ENCODE measurements at regions not wholly inside any gene's neighbourhood (a gene's known extent, or its start where the extent isn't known, plus 50 kb on each side); places are given as distances from the start of the nearest gene placed in this dataset.
A peak's percentile ranks its signal among the peaks of the same experiment; 100 is the strongest.
"Not testable (repeated sequence)": the region's sequence is repeated elsewhere in the genome, so short reads cannot be mapped to it uniquely, and the experiment has no call there.

DNA sequence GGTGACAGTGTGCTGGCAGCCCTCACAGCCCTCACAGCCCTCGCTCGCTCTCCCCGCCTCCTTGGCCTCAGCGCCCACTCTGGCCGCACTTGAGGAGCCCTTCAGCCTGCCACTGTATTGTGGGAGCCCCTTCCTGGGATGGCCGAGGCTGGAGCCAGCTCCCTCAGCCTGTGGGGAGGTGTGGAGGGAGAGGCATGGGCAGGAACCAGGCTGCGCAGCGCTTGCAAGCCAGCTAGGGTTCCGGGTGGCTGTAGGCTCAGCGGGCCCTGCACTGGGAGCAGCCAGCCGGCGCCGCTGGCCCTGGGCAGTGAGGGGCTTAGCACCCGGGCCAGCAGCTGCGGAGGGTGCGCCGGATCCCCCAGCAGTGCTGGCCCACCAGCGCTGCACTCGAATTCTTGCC lies 177.0 kb downstream of the MSX2 start:
- DNase-seq: no peak

DNA sequence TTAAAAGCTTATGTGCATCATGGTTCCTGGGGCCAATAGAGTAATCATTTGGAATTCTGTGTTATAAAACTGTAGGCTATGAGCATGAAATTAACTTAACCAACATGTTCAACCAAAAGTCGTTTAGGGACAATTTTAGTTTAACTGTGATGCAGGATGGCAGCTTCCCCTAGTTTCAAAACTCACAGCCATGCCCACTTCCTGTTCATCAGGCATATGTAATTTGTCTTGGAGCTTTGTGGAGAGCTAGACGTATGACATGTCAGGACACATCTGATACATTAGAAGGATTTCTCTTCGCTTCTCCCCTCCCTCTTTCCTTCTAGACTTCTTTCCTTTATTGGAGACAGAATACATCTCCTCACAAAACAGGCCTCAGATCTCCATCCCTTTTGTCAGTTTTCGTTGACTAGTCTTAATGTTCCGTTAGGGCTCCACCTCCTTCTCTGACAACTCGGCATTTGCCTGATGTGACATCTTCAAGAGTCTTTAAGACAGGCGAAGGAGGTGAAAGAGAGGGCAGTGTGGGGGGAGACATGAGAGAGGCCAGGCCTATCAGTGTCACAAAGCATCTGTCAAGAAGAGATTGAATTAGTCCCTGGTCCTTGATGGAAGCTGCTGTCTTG lies 176.0 kb downstream of the MSX2 start:
- no peak for DNase-seq

DNA sequence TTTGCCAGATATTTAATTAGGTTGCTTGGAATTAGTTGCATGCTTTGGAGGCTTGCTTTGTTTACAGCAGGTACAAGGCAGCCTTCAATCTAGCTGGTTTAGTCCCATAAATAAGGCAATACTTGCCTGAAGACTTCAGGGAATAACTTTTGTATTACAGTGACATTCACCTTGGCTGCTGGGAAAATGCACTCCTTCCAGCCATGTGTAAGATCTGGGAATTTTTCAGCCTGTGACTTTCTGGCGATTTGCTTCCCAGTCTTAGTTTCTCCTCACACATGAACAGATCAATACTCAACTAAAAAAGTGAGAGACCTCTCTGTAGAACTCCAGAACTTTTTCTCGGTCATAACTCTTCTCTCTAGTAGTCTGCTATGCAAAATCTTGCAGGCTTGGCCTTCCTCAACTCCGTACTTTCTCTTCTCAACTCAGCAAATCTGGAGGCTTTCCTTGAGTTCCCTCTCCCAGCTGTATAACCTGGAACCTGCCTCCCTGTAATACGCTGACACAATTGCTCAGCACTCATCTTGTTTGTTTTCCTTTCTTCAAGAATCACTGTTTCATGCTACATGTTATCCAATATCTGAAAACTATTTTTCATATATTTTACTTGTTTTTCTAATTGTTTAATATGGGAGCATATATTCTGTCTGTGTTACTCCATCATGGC lies 173.0 kb downstream of the MSX2 start:
- no peak for DNase-seq

DNA sequence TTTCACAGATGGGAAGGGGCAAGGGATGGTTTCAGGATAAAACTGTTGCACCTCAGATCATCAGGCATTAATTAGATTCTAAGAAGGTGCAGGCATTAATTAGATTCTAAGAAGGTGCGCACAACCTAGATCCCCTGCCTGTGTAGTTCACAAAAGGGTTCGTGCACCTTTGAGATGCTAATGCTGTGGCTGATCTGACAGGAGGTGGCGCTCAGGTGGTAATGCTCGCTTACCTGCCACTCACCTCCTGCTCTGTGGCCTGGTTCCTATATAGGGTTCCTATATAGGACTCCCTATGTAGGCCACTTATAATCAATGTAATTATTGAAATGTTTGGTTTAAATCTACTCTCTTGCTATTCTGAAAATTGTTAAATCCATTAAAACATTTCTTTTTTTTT lies 171.0 kb downstream of the MSX2 start:
- no peak for DNase-seq

DNA sequence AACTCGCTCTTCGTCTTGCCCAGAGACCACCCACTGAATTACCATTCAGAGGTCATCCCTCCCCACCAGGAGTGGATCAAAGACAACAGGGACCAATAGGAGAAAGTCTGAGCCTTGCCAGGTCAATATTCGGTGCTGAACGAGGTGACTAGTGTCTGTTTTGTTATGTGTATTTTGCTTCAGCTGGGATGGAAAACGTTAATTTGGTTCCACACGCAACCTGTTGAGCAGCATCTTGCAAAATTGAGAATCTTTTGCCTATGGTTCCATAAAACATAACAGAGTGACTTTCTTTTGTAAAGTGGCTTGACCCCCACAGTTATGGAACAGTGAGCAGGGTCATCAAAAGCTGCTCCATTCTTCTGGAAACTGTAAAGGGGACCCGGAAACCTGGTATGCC lies 168.4 kb downstream of the MSX2 start:
- no peak for DNase-seq

DNA sequence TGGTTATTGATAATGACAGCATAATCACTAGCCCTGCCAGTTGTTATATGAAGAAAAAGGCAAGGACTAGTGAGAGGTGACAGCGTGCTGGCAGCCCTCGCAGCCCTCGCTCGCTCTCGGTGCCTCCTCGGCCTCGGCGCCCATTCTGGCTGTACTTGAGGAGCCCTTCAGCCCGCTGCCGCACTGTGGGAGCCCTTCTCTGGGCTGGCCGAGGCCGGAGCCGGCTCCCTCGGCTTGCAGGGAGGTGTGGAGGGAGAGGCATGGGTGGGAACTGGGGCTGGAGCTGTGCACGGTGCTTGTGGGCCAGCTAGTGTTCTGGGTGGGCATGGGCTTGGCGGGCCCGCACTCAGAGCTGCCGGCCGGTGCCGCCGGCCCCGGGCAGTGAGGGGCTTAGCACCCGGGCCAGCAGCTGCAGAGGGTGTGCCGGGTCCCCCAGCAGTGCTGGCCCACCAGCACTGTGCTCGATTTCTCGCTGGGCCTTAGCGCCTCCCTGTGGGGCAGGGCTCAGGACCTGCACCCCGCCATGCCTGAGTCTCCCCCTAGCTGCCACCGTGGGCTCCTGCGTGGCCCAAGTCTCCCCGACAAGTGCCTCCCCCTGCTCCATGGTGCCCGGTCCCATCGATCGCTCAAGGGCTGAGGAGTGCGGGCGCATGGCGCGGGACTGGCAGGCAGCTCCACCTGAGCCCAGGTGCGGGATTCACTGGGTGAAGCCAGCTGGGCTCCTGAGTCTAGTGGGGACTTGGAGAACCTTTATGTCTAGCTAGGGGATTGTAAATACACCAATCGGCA lies 156.2 kb downstream of the MSX2 start:
- not testable (repeated sequence) for DNase-seq

- DNase-seq: no peak
Measured at GRCh38 chr5:174877987-174878386, 153.6 kb downstream of the MSX2 start.

DNA sequence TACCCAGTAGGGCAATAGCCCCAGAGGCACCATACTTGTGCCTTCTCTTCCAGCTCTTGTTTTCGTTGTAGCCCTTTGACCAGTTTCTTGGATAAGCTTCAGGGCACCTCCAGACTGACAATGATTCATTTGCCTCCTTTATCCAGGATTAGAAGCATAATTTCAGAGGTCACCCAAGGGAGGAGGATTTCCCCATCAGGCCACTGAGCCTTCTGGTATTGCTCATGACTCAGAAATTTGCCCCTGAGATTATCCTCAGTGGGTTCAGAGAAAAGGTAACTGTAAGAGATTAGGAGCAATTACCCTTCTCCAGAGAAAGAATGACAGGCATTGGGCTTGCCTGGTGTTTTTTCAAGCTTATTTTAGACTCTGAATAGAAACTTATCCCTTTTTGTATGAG lies 147.9 kb downstream of the MSX2 start:
- DNase-seq: no peak

DNA sequence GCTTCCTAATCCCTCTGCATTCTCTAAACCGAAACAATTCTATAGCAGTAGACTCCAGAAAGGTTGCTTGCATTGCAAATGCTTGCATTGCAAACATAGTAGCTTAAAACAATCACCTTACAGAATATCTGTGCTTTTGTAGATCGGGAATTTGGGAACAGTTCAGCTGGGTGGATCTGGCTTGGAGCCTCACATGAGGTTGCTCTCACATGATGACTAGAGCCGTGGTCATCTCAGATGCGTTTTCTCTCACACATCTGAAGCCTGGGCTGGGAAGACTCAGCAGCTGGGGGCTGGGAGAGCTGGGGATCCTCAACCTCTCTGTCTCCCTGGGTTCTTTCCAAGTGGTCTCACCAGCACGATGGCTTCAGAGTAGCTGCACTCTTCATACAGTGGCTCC lies 127.8 kb downstream of the MSX2 start:
- no peak for DNase-seq

GRCh38 chr5:174850565-174851169 lies 126.3 kb downstream of the MSX2 start:
- no peak for DNase-seq

DNA sequence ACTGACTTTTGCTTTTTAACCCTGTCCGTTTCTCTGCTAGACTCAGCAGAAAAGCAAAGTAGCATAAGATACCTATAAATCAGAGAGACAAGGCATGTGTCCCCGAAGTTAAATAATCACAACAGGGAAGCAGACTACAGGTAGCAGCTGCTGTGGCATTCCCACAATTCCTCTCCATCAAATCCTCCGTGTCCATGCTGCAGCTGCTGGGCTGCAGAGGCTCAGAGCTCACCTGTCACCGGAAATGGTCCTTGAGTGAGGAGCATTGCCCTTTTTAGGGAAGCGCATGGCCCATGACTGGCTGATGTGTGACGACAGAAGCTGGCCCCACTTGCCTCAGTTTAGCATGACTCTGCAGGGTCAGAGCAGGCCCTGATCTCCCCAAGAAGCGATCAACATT lies 125.0 kb downstream of the MSX2 start:
- peak; percentile 0 to 50 (median 20) for DNase-seq

DNA sequence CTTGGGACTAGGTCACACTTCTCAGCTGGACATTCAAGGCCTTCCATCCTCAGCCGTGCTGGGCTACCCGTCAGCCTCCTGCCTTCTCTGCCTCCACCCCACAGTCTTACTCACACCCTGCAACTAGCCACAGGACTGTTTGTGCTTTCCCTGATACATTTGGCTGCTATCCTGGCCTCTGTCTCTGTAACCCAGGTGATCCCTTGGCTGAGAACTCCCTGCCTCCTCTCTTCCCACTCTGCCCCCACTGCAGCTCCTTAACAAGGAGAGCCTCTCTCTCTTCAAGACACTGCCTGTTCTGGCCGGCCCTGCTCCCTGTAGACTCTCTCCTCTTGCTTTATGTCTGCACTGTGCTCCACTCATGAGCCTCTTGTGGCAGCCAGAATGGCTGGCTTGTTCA lies 120.6 kb downstream of the MSX2 start:
- DNase-seq: no peak

- DNase-seq: no peak
Measured at GRCh38 chr5:174843263-174844250, 119.2 kb downstream of the MSX2 start.

- no peak for DNase-seq
Measured at GRCh38 chr5:174840435-174840834, 116.1 kb downstream of the MSX2 start.

DNA sequence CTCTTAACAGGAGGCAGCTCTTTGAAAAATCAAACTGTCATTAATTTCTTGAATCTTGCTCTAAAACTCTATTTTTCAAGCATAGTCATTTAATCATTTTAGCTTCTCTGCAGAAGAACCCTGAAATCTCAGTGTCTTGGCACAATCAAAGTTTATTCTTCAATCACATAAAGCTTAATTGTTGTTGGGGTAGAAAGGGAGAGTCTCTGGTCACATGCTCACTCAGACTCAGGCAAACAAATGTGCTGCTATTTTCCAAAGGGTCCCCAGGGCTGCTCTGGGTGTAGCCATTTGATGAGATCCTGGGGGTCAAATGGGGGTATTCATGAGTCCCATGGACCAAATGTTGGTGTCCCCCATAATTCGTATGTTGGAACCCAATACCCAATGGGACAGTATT lies 114.8 kb downstream of the MSX2 start:
- no peak for DNase-seq

GRCh38 chr5:174837919-174838902 lies 113.8 kb downstream of the MSX2 start:
- DNase-seq: no peak

GRCh38 chr5:174834081-174834480 lies 109.7 kb downstream of the MSX2 start:
- DNase-seq: no peak

GRCh38 chr5:174832811-174833210 lies 108.4 kb downstream of the MSX2 start:
- no peak for DNase-seq

DNA sequence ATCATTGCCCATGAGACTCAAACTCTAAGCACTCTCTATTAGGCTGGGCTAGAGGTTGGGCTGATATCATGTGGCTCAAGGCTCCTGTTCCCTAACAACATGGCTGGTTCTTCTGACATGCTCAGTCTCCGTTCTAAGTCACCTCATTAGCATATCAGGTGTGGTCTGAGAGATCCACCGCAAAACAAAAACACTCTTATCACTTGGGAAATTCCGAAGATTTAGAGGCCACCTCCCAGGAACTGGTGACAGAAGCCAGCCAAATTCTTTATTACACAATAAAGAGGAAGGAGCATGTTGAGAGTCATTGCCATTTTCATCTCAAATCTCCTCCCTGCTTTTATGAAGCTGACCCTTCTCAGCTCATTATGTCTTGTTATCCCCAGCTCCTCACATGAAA lies 107.6 kb downstream of the MSX2 start:
- DNase-seq: no peak

- DNase-seq: no peak
Measured at GRCh38 chr5:174831031-174831660, 106.8 kb downstream of the MSX2 start.

DNA sequence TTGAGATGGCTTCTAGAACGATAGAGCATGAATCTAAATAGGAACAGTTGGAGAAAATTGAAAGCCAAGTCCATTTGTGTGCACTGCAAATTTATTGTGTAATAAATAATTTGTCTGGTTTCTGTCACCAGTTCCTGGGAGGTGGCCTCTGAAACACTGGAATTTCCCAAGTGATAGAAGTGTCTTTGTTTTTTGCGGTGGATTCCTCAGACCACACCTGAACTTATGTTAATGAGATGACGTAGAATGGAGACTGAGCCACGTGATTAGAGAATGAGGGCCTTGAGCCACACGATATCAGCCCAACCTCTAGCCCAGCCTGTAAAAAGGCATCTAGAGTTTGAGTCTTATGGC lies 105.1 kb downstream of the MSX2 start:
- DNase-seq: no peak
